Esophagus muscularis mucosa (tissue), 2 donors: ENCODE measurements at regions not wholly inside any gene's neighbourhood (a gene's known extent, or its start where the extent isn't known, plus 50 kb on each side); places are given as distances from the start of the nearest gene placed in this dataset.

Experiments
- POLR2A ChIP-seq: fragments of 450-650 bp; IDR thresholded peaks from one replicate; pipeline ENCODE4 v1.6.1; 2017; ENCODE audit warnings: antibody characterized with exemption, moderate library complexity, mild to moderate bottlenecking, low read depth
- POLR2AphosphoS5 ChIP-seq, 2 donors: sonication (generic); formaldehyde crosslinking; IDR thresholded peaks; one replicate each; pipeline ENCODE4 v1.6.1; 2017; ENCODE audit warnings: antibody characterized with exemption in 2 of 2

DNA sequence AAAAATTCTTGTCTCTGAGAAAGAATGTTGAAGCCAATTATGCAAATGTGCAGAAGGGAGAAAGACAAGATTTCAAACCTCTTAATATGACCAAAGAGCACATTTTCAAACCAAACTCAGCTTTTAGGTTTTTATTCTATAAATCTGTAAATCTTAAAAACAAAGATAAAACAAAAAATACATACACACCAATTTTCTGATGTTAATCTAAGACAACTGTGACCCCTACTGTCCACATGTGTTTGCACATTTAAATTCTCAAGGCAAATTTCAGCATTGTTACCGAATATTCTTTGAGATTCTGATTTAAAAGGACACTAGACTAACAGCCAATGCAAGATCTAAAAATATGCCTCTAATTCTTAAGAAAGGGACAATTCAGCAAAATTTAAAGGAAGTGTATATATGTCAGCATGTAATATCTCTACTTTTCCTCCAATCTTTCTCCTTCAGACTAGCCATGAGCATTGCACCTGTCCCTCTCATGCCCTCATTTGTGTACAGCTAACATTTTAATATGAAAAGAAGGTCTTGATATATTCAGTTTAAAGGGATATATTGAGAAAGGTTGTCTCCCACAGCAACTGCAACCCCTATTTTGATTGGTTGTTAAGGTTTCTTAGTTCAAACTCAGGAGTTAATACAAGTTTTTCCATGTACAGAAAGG lies 417.9 kb downstream of the IPMK start:
- TF ChIP-seq POLR2A = no peak
- no peak for TF ChIP-seq POLR2AphosphoS5 (IDR thresholded peaks at IDR 0.05)
